HCT116 (cell line): ENCODE measurements at regions not wholly inside any gene's neighbourhood (a gene's known extent, or its start where the extent isn't known, plus 50 kb on each side); places are given as distances from the start of the nearest gene placed in this dataset.

Experiments used
- ATAC-seq: fragments of 200-7000 bp; cut with Tn5 transposase; 2 replicates; pipeline ENCODE4 v1.9.1; 2020; ENCODE audit warnings: mild to moderate bottlenecking, moderate library complexity
- BruUV-seq: library from RNA; stranded (reverse); fragments of 400-500 nt; replicated peaks from 2 replicates; lab custom pipeline; 2021; lab: Mats Ljungman, UMichigan
- CTCF ChIA-PET: fragments of 300-600 bp; sonication (Branson Sonifier 250); formaldehyde crosslinking; loops from one replicate; lab custom pipeline; 2021; ENCODE audit warnings: antibody characterized with exemption; lab: Charles Lee
- POLR2A ChIA-PET: fragments of 300-600, 350-600 bp; sonication (Branson Sonifier 250); formaldehyde crosslinking; loops from one replicate; lab custom pipeline; 2021; ENCODE audit warnings: antibody characterized with exemption; lab: Charles Lee
- RAD21 ChIA-PET, 2 experiments: fragments of 300-600 bp; sonication (Branson Sonifier 250); formaldehyde crosslinking; loops; one replicate each; lab custom pipeline; 2023; ENCODE audit warnings: low total read pairs in 2 of 2; ENCODE audit not compliant: uncharacterized antibody in 2 of 2, unreplicated experiment in 2 of 2, low non-redundant PET in 1 of 2; lab: Charles Lee
- DNase-seq: peaks from one replicate; pipeline ENCODE4 v3.0.0-alpha.2; 2010; ENCODE audit warnings: low read depth, low spot score
- H2AFZ ChIP-seq: fragments of 200-600 bp; shearing (Covaris generic), sonication (generic); 2 replicates; pipeline ENCODE4 v1.6.1; 2017; ENCODE audit warnings: low read depth, mixed run types, mixed read lengths, antibody characterized with exemption, low read length; ENCODE audit not compliant: poor library complexity, severe bottlenecking
- H3K27ac ChIP-seq: 2 replicates; pipeline ENCODE4 v1.5.1; 2012; ENCODE audit warnings: low read depth, low read length
- H3K27me3 ChIP-seq: fragments of 200-600 bp; sonication (generic); 2 replicates; pipeline ENCODE4 v1.6.1; 2016; ENCODE audit warnings: mixed run types, low read length, mixed read lengths; ENCODE audit not compliant: insufficient read depth
- H3K36me3 ChIP-seq, 2 experiments: fragments of 200-500 bp in 1 of 2; fragments of 200-600 bp in 1 of 2; sonication (Bioruptor generic) in 1 of 2; sonication (generic) in 1 of 2; 2 replicates each; pipeline versions ENCODE4 v1.5.1 to v1.6.1; 2014 to 2016; ENCODE audit warnings: low read length in 2 of 2, inconsistent platforms in 1 of 2, mixed read lengths in 1 of 2, mixed run types in 1 of 2; ENCODE audit not compliant: insufficient read depth in 2 of 2, control insufficient read depth in 1 of 2
- H3K4me1 ChIP-seq, 2 experiments: fragments of 200-600 bp in 1 of 2; sonication (generic) in 1 of 2; 2 replicates each; pipeline versions ENCODE4 v1.5.1 to v1.6.1; 2012 to 2017; ENCODE audit warnings: low read length in 2 of 2, inconsistent platforms in 1 of 2, mild to moderate bottlenecking in 1 of 2, mixed read lengths in 1 of 2, mixed run types in 1 of 2, moderate library complexity in 1 of 2; ENCODE audit not compliant: insufficient read depth in 2 of 2, control insufficient read depth in 1 of 2
- H3K4me2 ChIP-seq: fragments of 200-600 bp; sonication (generic); 2 replicates; pipeline ENCODE4 v1.6.1; 2017; ENCODE audit warnings: mixed run types, low read length, mixed read lengths
- H3K4me3 ChIP-seq, 2 experiments: fragments of 200-600 bp in 1 of 2; sonication (generic) in 1 of 2; replicated peaks in 1 of 2; 2 replicates each; pipeline ENCODE4 v1.5.1; 2011 to 2016; ENCODE audit warnings: low read length in 2 of 2, control low read depth in 1 of 2, low read depth in 1 of 2, mild to moderate bottlenecking in 1 of 2, mixed read lengths in 1 of 2, mixed run types in 1 of 2
- H3K79me2 ChIP-seq: fragments of 200-600 bp; sonication (generic); 2 replicates; pipeline ENCODE4 v1.6.1; 2017; ENCODE audit warnings: mild to moderate bottlenecking, mixed run types, low read length, moderate library complexity, mixed read lengths; ENCODE audit not compliant: insufficient read depth
- H3K9ac ChIP-seq: fragments of 200-600 bp; sonication (generic); 2 replicates; pipeline ENCODE4 v1.6.1; 2016; ENCODE audit warnings: low read length, mixed read lengths
- H3K9me2 ChIP-seq: fragments of 200-600 bp; sonication (generic), shearing (Covaris generic); 2 replicates; pipeline ENCODE4 v1.6.1; 2017; ENCODE audit warnings: mixed run types, mild to moderate bottlenecking, moderate library complexity; ENCODE audit not compliant: insufficient read depth
- H3K9me3 ChIP-seq, 2 experiments: fragments of 200-500 bp in 1 of 2; fragments of 200-600 bp in 1 of 2; sonication (Bioruptor generic) in 1 of 2; sonication (generic) in 1 of 2; 2 replicates each; pipeline ENCODE4 v1.6.1; 2014 to 2017; ENCODE audit warnings: low read length in 2 of 2, mixed read lengths in 2 of 2, inconsistent platforms in 1 of 2, low read depth in 1 of 2, mild to moderate bottlenecking in 1 of 2, mixed run types in 1 of 2, moderate library complexity in 1 of 2; ENCODE audit not compliant: control insufficient read depth in 1 of 2, insufficient read depth in 1 of 2
- H4K20me1 ChIP-seq: fragments of 200-600 bp; sonication (generic), shearing (Covaris generic); 2 replicates; pipeline ENCODE4 v1.6.1; 2017; ENCODE audit warnings: mixed run types, mild to moderate bottlenecking, moderate library complexity; ENCODE audit not compliant: insufficient read depth
- EZH2 ChIP-seq: fragments of 200-600 bp; sonication (generic); IDR thresholded peaks from 2 replicates; pipeline ENCODE4 v1.6.1; 2017; ENCODE audit warnings: antibody characterized with exemption, mixed run types
- RAD21 ChIP-seq: IDR thresholded peaks from 2 replicates; pipeline ENCODE4 v1.6.1; 2012; ENCODE audit warnings: low read depth, mild to moderate bottlenecking
- SRF ChIP-seq: IDR thresholded peaks from 2 replicates; pipeline ENCODE4 v1.6.1; 2012; ENCODE audit warnings: low read depth
- intact Hi-C: fragments of 100-400 bp; cut with micrococcal nuclease; formaldehyde crosslinking; loops from 2 replicates; pipeline ENCODE4 v1.10.0; 2022
- TF ChIP-seq, protein P1 (sequence below): IDR thresholded peaks from 2 replicates; pipeline ENCODE4 v1.6.1; 2012

DNA sequence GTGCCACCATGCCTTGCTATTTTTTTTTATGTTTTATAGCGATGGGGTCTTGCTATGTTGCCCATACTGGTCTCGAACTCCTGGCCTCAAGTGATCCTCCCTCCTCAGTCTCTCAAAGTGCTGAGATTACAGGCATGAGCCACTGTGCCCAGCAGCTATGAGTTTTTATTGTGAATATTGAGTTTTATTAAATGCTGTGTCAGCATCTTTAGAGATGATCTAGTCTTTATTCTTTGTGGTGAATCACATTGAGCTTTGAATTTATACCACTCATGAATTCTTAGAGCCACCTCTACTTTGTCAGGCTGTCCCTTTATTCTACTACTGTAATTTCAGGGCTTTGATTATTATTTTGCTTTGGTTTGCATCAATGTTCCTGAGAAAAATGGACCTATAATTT, 428.3 kb downstream of the BTBD3 start:
- RAD21 ChIA-PET, result no interaction called here
- H3K4me2 ChIP-seq, result no peak overlapping the region
- intact Hi-C loops, result no loop called here

DNA sequence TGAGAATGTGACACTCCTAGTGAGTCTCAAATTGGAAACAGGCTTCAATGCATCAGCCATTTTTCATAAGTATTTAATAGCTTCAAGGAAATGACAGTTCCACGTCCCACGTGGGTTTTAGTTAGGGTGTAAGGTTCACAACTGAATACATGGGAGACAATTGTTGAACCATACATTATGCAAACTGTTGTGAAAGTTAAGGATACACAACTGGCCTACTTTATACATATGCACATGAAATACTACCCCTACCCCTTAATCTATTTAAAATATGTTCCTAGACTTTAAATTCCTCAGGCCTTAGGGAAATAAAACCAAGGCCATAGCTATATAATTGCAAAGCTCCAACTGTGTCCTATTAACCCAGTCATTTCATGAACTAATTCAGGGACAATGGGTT, 436.1 kb downstream of the BTBD3 start:
- DNase-seq (no peak), ATAC-seq (no peak)
- H3K4me2 ChIP-seq, result no peak overlapping the region
- no TSS peak for BruUV-seq
- ChIA-PET RAD21 (no interaction called here), POLR2A (no interaction called here), CTCF (no interaction called here)
- H3K4me3 ChIP-seq, result no peak overlapping the region
- no peak overlapping the region for H3K9ac ChIP-seq
- no peaks in the 10 kb centered on the region for H3K79me2 ChIP-seq
- TF ChIP-seq, protein P1, sequence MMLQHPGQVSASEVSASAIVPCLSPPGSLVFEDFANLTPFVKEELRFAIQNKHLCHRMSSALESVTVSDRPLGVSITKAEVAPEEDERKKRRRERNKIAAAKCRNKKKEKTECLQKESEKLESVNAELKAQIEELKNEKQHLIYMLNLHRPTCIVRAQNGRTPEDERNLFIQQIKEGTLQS, result no peak
- no peak for TF ChIP-seq EZH2
- TF ChIP-seq RAD21, result no peak
- no peaks in the 10 kb centered on the region for H3K27me3 ChIP-seq
- H3K4me1 ChIP-seq, result no peaks in the 10 kb centered on the region
- intact Hi-C loops, result no loop called here
- no peak overlapping the region for H3K27ac ChIP-seq
- no peaks in the 10 kb centered on the region for H4K20me1 ChIP-seq
- no peaks in the 10 kb centered on the region for H3K9me2 ChIP-seq
- no peak overlapping the region for H2AFZ ChIP-seq
- no peaks in the 10 kb centered on the region for H3K36me3 ChIP-seq
- H3K9me3 ChIP-seq, result peaks cover 21 to 31% of the 10 kb centered on the region in 2 experiments; a peak in 2 of 4 replicates

More for the DNA sequence above, 428.3 kb downstream of the BTBD3 start:
- POLR2A ChIA-PET, result no interaction called here
- H3K27me3 ChIP-seq, result no peaks in the 10 kb centered on the region
- no peak for TF ChIP-seq SRF
- no peak overlapping the region for H3K27ac ChIP-seq
- no peak overlapping the region for H2AFZ ChIP-seq
- BruUV-seq, result no TSS peak
- no peaks in the 10 kb centered on the region for H3K9me2 ChIP-seq
- no peak overlapping the region for H3K9ac ChIP-seq
- no peaks in the 10 kb centered on the region for H4K20me1 ChIP-seq
- CTCF ChIA-PET, result no interaction called here
- H3K9me3 ChIP-seq, result peaks cover 3 to 8% of the 10 kb centered on the region in 2 experiments; a peak in 2 of 4 replicates
- ATAC-seq (no peak), DNase-seq (no peak)
- no peak overlapping the region for H3K4me3 ChIP-seq
- no peaks in the 10 kb centered on the region for H3K4me1 ChIP-seq
- H3K36me3 ChIP-seq, result no peaks in the 10 kb centered on the region
- H3K79me2 ChIP-seq, result no peaks in the 10 kb centered on the region
